ENCODE measurements at regions not wholly inside any gene's neighbourhood (a gene's known extent, or its start where the extent isn't known, plus 50 kb on each side); places are given as distances from the start of the nearest gene placed in this dataset.

DNA sequence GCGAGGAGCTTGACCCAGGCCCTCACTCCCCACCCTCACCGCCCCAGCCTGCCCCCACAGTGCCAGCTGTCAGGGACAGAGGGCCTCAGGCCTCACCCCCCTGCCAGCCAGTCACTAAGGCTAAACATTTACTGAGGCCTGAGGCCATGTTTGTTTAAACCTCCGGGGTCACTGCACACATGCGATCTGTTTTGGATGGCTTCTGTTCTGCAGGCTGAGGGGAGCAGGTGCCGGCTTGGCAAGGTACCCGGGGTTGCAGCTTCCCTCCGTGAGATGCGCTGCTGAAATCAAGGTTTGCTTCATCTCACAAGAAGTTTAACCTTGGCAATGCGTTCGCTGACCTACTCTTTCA lies 103.3 kb upstream of the BOD1 start:
- no peak for DNase-seq (ENCODE audit: low read depth)

DNA sequence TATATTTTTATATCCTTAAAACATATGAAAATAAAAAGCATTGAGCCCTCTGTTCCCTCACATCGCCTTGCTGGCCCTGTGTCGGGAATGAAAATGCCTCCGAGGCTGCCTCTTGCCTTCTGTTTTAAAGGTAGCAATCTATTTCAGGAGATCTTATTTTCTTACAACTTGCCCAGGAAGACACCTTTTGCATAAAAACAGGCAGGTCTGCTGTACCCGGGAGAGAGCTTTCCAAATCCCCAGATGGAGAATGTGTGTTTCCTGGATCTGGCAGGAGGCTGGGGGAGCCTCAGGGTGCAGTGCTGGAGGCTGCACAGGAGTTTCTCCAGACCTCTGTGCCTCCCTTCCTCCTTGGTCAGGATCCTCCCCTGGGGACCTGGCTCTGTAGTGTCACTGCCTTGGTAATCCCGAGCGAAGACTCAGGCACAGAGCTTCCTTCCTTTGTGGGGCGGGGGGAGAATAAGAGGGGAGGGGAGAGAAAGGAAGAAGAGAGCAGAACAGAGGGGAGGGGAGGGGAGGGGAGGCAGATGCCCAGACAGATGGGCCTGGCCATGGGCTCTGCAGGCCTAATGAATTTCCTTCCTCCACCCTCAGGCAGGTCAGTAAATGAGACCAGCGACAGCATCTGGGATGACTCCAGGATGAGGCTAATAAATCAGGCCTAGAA lies 104.0 kb upstream of the BOD1 start:
- no peak for DNase-seq (ENCODE audit: low read depth)

DNA sequence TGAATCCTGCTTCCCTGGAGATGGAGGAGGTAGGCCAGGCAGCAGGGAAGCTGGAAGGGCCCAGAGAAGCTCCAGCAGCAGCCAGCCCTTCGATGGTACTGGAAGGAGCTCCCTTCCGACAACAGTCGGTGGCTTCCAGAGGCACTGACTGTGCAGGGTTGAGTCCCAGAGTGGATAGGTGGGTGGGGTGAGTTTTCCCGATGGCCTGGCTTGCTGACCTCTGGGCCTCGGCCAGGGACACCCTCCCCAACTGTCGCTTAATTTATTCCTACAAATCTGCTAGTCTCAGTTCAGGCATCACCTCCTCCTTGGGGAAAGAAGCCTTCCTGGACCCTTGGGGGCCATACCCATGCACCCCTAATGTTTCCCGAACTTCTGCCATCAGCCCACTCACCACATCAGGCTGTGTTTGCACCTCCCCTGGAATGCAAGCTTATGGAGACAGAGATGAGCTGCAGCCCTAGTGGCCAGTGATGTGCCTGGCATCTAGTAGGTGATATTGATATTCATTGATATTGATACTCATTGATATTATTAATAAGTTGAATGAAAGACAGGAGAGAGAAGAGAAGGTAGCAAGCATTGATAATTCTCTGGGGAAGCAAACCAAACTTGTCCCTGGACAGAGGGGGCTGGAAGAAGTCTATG lies 104.6 kb upstream of the BOD1 start:
- no peak for DNase-seq (ENCODE audit: low read depth)

DNA sequence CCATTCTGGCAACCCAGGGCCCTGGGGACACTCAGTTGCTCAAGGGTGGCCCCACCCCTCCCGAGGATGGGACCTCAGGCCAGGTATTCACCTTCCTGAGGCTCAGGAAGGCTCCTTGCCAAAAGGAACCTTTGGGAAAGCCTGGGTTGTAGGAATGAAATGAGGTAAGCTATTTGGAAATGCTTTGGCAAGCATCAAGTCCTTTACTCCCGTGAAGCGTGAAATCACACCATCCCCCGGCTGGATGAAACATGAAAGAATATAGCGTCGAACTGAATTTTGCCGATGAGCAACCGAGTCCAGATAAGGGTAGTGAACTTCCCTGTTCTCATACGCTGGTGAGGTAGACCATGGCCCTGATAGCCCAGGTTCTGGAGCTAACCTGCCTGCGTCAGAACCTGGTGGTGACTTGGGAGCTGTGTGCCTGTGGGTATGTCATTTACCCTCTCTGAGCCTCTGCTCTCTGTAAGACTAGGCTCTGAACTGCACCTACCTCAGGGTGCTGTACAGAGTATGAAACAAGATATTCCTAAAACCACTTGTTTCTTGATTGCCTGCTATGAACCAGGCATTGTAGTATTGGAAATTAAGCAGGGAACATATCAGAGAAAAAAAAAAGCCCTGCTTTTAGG lies 105.3 kb upstream of the BOD1 start:
- DNase-seq (ENCODE audit: low read depth) = no peak

DNA sequence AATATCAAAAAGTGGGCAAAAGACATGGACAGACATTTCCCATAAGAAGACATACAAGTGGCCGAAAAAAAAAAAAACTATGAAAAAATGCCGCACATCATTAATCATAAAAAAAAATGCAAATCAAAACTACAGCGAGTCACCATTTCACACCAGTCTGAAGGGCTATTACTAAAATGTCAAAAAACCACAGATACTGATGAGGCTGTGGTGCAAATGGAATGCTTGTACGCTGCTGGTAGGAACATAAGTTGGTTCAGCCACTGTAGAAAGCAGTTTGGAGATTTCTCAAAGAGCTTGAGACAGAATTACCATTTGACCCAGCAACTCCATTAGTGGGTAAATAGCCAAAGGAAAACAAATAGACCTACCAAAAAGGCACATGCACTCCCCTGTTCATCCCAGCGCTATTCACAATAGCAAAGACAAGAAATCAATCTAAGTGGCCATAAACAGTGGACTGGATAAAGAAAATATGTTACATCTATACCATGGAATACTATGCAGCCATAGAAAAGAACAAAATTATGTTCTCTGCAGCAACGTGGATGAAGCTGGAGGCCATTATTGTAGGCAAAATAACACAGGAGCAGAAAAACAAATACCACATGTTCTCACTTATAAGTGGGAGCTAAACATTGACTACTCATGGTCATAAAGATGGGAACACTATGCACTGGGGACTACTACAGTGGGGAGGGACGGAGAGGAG lies 110.6 kb upstream of the BOD1 start:
- no peak for DNase-seq (ENCODE audit: low read depth)

DNA sequence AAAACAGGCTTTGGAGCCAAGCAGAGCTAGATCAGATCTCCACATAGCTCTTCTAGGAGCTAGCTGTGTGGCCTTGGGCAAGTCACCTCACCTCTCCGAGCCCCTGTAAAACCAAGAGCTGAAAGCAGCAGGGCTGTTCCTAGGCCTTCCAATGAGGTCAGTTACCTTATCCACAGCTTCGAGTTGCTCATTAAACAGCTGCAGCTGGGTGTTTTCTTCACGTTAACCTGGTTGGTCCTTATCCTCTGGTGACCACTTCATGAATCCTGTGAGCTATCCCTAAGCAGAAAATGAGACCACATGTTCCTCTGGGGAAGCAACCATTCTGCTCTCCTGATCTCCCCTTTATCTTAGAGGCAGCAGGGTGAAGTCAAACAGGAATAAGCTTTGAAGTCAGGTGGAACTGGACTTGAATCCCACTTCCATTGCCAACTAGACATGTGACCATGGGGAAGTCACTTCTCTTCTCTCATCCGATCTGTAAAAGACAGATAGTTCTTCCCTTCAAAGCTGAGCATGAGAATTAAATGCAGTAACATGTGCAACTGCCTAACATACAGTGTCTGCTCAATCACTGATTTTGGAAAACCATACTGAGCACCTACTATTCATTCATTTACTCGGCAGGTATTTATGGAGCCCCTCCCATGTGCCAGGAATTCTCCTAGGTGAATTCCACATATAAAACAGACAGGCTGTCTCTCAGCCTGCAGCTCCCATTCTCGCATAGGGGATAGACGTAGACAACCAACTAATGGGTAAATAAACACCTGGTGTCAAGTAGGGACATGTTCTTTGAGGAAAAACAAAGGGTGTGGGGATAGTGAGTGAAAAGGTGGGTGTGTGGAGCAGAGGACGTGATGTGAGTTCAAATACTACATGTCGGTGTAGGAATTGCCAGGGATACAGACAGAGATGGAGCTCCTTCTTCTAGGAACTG lies 111.7 kb upstream of the BOD1 start:
- DNase-seq (ENCODE audit: low read depth) = no peak

DNA sequence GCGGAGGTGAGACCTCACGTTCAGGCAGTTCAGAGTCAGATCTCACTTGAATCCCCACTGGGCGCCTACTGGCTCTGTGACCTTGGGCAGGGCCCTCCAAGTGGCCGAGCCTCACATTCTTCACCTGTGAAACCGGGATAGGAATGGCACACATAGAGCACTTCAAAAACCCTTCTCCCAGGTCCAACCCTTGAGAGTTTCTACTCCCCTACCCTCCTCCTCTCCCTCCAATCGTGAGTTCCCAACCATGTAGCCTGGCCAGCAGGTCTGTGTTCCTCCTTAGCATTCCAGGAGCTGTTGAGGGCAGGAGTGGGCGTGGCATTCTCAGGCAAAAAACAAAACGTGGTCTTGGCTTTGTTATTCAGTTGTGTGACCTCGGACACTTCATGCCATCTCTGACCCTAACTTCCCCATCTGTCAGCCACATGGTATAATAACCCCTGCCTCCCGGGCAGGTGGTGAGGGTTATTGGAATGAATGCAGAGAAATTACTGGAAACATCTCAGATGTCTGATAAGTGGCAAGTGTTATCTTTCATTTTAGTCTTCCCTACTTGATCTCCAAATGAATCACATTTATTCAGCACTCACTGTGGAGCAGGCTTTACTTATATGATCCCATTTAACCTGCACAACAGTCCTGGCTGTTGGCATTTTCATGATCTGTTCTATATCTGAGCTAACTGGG lies 112.8 kb upstream of the BOD1 start:
- no peak for DNase-seq (ENCODE audit: low read depth)

DNA sequence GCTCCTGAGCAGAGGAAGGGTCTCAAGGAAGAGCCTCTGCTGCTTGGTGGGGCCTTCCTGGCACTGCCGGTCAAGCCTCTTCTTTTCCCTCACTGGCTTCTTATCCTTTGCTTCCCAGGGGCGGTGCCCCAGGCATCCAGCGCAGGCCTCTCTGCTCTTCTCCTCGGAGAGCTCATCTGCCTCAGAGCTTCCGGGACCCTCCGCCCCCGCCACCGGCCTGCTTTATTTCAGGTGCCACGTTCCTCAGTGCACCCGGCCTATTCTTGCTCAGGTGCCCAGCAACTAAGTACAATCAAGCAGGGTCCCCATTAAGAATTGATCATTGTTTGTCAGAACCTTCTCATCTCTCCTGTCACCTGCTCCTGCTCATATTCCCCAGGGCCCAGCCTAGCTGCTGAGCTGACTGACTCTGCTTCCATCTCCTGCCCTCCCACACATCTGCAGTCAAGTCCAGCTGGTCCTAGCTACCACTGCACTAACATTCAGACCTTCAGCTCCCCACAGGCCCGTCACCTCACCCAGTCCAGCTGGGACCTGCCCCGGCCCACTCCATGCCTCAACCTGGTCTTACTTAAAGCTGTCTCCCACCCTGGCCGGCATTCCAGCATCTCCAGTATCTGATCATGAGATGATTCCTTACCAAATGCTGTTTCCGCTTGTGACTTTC lies 114.3 kb upstream of the BOD1 start:
- DNase-seq (ENCODE audit: low read depth) = no peak

DNA sequence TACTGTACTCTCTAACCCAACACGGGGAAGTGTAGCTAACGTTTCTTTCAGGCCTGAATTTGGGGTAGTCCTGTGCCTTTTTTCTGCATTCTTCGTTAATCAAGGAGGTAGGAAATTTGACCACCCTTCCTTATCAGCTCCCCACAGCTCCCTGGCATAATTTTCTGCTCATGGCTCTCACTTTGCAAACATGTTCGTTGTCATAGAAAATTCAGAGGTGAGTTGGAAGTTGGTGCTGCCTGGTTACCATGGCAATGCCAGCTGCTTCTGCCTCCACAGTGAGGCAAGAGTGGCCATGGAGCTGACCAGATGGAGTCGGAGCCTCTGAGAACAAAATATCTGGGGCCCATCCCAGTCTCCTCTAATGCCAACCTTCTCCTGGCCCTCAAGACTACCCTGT lies 116.6 kb upstream of the BOD1 start:
- DNase-seq (ENCODE audit: low read depth) = no peak

DNA sequence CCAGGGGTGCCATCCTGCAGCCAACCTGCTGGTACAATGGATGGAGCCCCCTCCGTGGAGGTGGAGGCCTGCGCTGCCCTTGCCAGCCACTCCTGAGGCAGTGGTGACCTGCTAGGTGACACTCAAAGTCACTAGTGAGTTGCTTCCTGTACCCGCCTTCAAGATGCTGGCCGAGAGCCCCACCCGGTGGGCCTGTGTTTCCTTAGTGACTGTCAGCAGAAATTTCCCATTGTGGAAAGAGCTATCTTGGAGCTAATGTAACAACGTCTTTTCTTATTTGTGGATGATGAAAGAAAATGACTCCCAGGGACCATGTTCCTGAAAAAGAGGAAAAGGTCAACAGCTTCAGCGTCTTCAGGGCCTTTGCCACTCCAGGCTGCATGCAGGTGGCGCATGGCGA lies 117.0 kb upstream of the BOD1 start:
- DNase-seq (ENCODE audit: low read depth) = no peak

DNA sequence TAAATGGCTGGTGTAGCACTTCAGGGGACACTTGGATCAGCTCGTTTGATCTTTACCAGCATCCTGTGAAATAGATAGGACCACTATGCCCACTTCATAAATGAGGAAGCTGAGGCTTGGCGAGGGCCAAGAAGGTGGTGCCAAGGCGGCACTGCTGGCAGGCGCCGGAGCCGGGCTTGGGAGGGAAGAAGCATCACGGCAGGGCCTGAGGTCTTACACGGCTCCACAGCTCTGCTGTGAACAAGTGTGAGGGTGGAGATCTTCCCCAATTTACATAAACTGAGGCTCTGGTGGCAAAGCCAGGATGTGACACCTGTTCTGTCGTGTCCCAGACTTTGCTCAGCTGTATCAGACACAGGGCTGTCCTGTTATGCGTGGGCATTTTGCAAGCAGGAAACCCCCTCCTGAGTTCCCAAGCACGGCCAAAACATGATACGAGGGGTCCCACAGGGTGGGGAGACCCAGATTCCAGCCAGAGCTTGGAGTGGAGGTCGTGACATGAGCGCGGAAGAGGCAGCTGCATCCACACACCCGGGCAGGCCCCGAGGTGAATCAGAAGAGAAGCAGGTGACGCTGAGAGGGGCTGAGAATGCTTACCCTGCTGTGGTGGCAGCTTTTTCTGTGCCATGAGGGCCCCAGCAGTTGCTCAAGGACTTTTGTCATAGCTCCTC lies 117.5 kb upstream of the BOD1 start:
- no peak for DNase-seq (ENCODE audit: low read depth)

DNA sequence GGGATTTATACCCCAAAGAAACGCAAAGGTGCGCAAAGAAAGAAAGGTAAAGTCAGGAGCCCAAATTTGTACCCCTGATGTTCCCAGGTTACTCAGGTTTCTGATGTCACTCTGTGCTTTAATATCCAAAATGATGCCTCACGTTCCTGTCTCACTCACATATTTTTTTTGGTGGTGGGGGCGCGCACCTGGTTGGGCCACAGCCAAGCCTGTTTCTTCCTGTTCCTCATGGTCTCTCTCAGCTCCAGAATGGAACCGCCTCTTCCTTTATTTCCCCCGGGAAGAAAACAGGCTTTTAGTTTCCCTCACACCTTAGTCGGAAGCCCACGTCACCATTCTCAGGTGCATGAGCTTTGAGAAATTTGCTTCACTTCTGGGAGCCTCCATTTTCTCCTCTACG lies 118.3 kb upstream of the BOD1 start:
- no peak for DNase-seq (ENCODE audit: low read depth)

DNA sequence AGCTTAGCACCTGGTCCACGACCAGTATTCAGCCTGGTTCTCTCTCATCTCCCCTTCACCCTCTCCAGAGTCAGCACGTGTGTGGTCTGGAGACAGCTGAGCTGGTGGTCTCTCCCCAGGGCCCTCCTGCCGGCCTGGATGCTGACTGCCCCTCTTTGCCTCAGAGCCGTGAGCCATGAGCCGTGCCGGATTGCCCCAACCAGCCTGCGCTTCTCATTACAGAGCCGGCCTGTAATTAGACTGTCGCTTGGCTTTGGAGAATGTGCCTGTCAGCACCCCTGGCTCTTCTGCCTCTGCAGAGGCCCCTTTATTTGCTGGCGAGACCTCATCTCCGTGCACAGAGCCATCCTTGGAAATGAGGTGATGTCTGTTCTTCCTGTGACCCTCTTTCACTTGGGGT lies 118.7 kb upstream of the BOD1 start:
- DNase-seq (ENCODE audit: low read depth) = no peak

DNA sequence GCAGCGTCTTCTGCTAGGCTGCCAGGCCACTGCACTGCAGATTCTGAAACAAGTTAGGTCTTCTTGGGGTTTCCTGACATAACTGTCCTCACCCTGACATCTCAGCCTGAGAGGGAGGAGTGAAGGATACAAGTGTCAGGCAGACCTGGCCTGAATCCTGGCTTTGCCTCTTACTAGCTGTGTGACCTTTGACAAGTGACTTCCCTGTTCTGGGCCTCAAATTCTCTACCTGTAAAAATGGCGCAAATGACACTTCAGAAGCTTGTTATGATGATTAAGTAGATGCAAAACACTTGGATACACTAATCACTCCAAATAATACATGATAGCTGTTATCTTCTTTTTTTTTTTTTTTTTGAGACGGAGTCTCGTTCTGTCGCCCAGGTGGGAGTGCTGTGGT lies 119.2 kb upstream of the BOD1 start:
- no peak for DNase-seq (ENCODE audit: low read depth)

DNA sequence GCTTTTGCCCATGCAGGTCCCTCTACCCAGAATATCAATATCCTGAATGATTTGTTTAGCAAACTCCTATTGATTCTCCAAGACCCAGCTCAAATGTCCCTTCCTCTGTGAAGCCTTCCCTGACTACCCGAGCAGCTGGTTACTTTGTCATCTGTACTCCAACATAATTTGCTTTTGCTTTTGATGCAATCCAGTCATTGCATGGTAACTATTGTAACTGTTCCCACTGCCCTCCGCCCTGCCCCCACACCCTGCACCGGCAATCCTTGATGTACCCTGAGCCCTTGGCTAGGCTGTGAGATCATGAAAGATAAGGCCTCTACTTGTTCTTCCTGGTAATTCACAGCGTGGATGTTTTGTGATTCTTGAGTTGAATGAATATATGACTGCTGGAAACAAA lies 119.9 kb upstream of the BOD1 start:
- DNase-seq (ENCODE audit: low read depth) = no peak

DNA sequence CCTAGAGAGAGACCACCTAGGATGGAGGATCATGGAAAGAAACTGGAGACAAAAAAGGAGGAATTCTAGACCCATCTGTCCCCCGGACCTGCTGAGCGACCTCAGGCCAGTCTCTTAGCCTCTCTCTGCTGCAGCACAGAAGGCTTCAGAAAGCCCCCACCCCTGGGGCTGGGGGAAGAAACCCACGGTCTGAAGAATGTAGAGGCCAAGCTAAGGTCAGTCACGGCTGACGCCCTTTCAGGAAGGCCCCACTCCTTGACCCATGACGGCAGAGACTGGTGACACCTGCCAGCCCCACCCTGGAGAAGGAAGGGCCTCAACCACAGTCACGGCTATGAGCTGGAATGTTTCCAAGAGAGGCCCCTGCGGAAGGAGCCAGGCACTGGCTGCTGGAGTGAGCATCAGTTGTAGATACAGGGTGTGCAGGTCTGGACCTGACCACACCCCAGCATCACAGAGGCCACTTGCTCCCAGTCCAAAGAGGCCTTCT lies 120.5 kb upstream of the BOD1 start:
- DNase-seq (ENCODE audit: low read depth) = no peak

DNA sequence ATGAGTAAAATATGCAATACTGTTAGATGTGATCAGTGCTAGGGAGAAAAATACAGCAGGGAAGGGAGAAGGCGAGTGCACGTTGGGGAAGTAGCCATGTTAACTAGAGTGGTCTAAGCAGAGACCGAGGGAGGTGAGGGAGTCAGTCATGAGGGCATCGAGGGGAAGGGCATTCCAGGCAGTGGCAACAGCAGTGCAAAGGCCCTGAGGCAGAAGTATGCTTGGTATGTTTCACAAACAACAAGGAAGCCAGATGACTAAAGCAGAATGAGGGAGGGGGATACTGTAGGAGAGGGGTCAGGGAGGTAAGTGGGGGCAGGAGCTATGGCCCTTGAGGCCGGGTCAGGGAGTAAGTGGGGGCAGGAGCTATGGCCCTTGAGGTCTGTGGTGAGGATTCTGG lies 123.3 kb upstream of the BOD1 start:
- no peak for DNase-seq (ENCODE audit: low read depth)

DNA sequence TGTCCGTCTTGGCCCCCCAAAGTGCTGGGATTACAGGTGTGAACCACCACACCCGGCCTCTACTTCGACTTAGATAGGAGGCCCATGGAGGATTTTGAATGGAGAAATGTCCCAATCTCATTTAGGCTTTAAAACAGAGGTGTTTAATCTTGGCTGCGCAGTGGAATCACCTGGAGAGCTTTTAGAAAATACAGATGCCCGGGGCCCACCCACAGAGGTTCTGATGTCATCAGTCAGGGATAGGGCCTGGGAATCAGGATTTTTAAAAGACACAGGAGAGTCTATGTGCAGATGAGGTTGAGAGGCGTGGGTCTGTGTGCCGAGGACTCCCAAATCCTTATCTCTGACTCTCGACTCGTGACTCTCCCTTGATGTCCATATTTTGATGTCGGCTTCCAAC lies 124.0 kb upstream of the BOD1 start:
- DNase-seq (ENCODE audit: low read depth) = no peak

DNA sequence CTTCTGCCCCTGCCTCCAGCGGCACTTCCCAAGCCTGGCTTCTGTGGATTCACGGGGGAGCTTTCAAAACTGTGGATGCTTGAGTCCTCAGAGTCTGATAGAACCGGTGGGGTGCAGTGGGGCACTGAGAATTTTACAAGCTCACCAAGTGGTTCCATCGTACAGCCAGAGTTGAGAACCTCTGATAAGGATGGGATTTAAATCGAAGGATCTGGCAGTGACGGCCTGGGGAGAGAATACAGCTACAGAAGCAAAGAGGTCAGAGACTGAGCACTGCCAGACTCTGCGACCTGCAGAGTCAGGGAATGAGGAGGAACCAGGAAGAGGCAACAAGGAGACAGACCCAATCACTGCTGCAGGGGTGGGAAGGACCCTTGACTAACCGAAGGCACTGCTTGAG lies 124.6 kb upstream of the BOD1 start:
- no peak for DNase-seq (ENCODE audit: low read depth)

DNA sequence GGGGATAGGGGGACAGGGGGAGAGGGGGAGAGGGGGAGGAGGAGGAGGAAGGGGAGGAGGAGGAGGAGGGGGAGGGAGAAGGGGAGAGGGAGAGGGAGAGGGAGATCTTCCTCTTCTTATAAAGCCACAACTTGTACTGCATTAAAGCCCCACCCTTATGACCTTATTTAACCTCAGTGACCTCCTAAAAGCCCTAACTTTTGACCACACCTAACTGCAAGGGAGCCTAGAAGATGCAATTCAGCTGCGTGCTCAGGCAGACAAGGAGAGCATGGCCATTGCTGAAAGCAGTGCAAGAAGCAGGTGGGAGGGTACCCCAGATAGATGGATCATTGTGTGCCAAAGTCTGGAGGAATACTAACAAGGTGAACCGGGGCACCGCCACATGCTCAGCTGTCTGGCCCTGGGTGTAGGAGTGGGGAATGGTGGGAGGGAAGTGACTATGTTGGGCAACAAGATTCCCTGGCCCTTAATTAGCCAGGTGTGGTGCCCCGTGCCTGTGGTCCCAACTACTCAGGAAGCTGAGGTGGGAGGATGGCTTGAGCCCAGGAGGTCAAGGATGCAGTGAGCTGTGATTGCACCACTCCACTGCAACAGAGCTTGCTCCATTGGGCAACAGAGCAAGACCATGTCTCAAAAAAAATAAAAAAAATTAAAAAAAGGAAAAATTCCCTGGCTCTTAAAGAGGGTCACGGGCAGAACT lies 125.4 kb upstream of the BOD1 start:
- DNase-seq (ENCODE audit: low read depth) = no peak
